GM12875 (cell line): ENCODE measurements at regions not wholly inside any gene's neighbourhood (a gene's known extent, or its start where the extent isn't known, plus 50 kb on each side); places are given as distances from the start of the nearest gene placed in this dataset.

Experiments
- H3K4me3 ChIP-seq: one replicate; pipeline ENCODE4 v1.5.1; 2011; ENCODE audit warnings: low read depth, low read length, control low read depth
- CTCF ChIP-seq: IDR thresholded peaks from 2 replicates; pipeline ENCODE4 v1.5.1; 2011; ENCODE audit warnings: low read depth, mild to moderate bottlenecking, control low read depth, inconsistent platforms, low read length, moderate library complexity, borderline replicate concordance; ENCODE audit not compliant: insufficient read depth

GRCh38 chr18:67199993-67200617, 316.4 kb downstream of the DSEL start:
- TF ChIP-seq CTCF: peak; percentile 27; the same call in 1 of the 2 replicates
- no peak overlapping the region for H3K4me3 ChIP-seq

DNA sequence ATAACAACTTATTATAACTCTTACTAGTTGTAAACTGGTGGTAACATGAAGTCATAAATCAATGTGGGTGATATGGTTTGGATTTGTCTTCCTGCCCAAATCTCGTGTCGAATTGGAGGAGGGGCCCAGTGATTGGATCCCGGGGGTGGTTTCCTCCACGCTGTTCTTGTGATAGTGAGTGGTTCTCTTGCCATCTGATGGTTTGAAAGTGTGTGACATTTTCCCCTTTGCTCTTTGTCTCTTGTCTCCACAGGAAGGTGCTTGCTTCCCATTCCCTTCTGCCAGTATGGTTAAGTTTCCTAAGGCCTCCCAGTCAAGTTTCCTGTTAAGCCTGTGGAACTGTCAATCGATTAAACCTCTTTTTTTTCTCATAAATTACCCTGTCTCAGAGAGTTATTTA, 321.6 kb downstream of the DSEL start:
- H3K4me3 ChIP-seq: no peak overlapping the region
- no peak for TF ChIP-seq CTCF

GRCh38 chr18:67192535-67192934, 324.0 kb downstream of the DSEL start:
- H3K4me3 ChIP-seq: no peak overlapping the region
- TF ChIP-seq CTCF: no peak

DNA sequence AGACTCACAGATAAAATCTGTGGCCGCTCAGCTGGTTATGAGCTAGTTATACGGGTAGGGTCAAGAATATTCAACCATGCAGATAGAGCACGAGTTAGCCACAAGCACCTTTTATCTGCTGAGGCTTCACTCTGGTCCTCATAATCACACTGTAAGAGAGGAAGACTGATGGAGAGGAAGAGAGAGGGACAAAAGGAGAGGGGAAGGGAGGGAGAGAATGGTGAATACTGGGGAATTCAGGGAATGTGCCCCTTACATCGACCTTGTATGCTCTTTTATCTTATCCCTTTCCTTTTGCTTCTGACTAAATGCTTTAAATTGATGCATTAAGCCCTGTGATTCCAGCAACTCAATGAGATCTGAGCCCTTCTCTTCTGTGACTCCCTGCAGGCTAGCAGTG, 333.1 kb downstream of the DSEL start:
- TF ChIP-seq CTCF: no peak
- H3K4me3 ChIP-seq: no peak overlapping the region

- no peak overlapping the region for H3K4me3 ChIP-seq
- no peak for TF ChIP-seq CTCF
Measured at GRCh38 chr18:67179726-67180125, 336.8 kb downstream of the DSEL start.

- no peak overlapping the region for H3K4me3 ChIP-seq
- no peak for TF ChIP-seq CTCF
Measured at GRCh38 chr18:67159662-67160061, 356.9 kb downstream of the DSEL start.

DNA sequence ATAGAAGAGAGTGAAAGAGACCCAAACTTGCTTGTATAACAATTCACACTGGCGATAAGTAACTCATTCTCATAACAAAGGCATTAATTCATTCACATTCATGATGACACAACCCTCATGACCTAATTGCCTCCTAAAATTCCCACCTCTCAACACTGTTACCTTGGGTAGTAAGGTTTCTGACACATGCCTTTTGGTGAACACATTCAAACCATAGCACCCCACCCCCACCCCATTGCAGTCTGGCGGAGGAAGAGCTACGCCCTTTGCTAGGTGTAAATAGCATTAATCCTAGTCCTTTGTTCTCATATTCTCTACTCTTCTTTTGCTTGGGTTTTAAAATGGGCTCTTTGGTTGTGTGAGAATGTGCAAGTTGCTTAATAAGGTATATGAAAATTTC, 361.5 kb downstream of the DSEL start:
- TF ChIP-seq CTCF: no peak

More for the DNA sequence above, 361.5 kb downstream of the DSEL start:
- H3K4me3 ChIP-seq: no peak overlapping the region
